ENCODE measurements at regions not wholly inside any gene's neighbourhood (a gene's known extent, or its start where the extent isn't known, plus 50 kb on each side); places are given as distances from the start of the nearest gene placed in this dataset.

GRCh38 chr21:26753822-26754221, 91.4 kb downstream of the ADAMTS1 start:
- H3K27ac ChIP-seq (ENCODE audit: insufficient read depth, low read length, poor library complexity, severe bottlenecking), result no peak overlapping the region
- ATAC-seq (ENCODE audit: low read depth in 2 of 2) (no peak), DNase-seq (no peak)
- Mint-ChIP-seq H3K27ac (no peak overlapping the region), H3K36me3 (no peaks in the 10 kb centered on the region), H3K4me1 (no peaks in the 10 kb centered on the region), H3K4me3 (no peak overlapping the region), H3K27me3 (no peaks in the 10 kb centered on the region), H3K9me3 (peaks cover 0 to 3% (median 0%) of the 10 kb centered on the region in 7 donors)
- no peaks in the 10 kb centered on the region for H3K27me3 ChIP-seq (ENCODE audit: control insufficient read depth, insufficient read depth, low read length)
- H3K4me1 ChIP-seq (ENCODE audit: control insufficient read depth, insufficient read depth, low read length, poor library complexity, severe bottlenecking), result no peaks in the 10 kb centered on the region
- no peaks in the 10 kb centered on the region for H3K9me3 ChIP-seq (ENCODE audit: control insufficient read depth in 2 of 2, low read length in 2 of 2)
- no peak overlapping the region for H3K4me3 ChIP-seq (ENCODE audit: low read depth, low read length)
- no peaks in the 10 kb centered on the region for H3K36me3 ChIP-seq (ENCODE audit: control insufficient read depth, insufficient read depth, low read length)

GRCh38 chr21:26752849-26753248, 92.4 kb downstream of the ADAMTS1 start:
- Histone ChIP-seq H3K27me3 (ENCODE audit: control insufficient read depth, insufficient read depth, low read length) (no peaks in the 10 kb centered on the region), H3K9me3 (ENCODE audit: control insufficient read depth in 2 of 2, low read length in 2 of 2) (no peaks in the 10 kb centered on the region), H3K27ac (ENCODE audit: insufficient read depth, low read length, poor library complexity, severe bottlenecking) (no peak overlapping the region), H3K4me3 (ENCODE audit: low read depth, low read length) (no peak overlapping the region), H3K36me3 (ENCODE audit: control insufficient read depth, insufficient read depth, low read length) (no peaks in the 10 kb centered on the region), H3K4me1 (ENCODE audit: control insufficient read depth, insufficient read depth, low read length, poor library complexity, severe bottlenecking) (no peaks in the 10 kb centered on the region)
- Mint-ChIP-seq H3K36me3 (no peaks in the 10 kb centered on the region), H3K9me3 (peaks cover 0 to 3% (median 0%) of the 10 kb centered on the region in 7 donors), H3K27ac (no peak overlapping the region), H3K4me3 (no peak overlapping the region), H3K4me1 (no peaks in the 10 kb centered on the region), H3K27me3 (no peaks in the 10 kb centered on the region)
- DNase-seq, result no peak
- no peak for ATAC-seq (ENCODE audit: low read depth in 2 of 2)

- ATAC-seq (ENCODE audit: low read depth in 2 of 2), result no peak
These were observed 93.9 kb downstream of the ADAMTS1 start for GRCh38 chr21:26751305-26751704.

GRCh38 chr21:26748066-26748465, 97.1 kb downstream of the ADAMTS1 start:
- no peaks in the 10 kb centered on the region for H3K4me1 Mint-ChIP-seq
- no peaks in the 10 kb centered on the region for H3K27me3 Mint-ChIP-seq
- H3K27ac Mint-ChIP-seq, result no peak overlapping the region
- Histone ChIP-seq H3K27ac (ENCODE audit: insufficient read depth, low read length, poor library complexity, severe bottlenecking) (no peak overlapping the region), H3K4me1 (ENCODE audit: control insufficient read depth, insufficient read depth, low read length, poor library complexity, severe bottlenecking) (no peaks in the 10 kb centered on the region), H3K9me3 (ENCODE audit: control insufficient read depth in 2 of 2, low read length in 2 of 2) (no peaks in the 10 kb centered on the region), H3K27me3 (ENCODE audit: control insufficient read depth, insufficient read depth, low read length) (no peaks in the 10 kb centered on the region), H3K36me3 (ENCODE audit: control insufficient read depth, insufficient read depth, low read length) (no peaks in the 10 kb centered on the region), H3K4me3 (ENCODE audit: low read depth, low read length) (no peak overlapping the region)
- no peak for DNase-seq
- no peak for ATAC-seq (ENCODE audit: low read depth in 2 of 2)
- no peak overlapping the region for H3K4me3 Mint-ChIP-seq
- H3K9me3 Mint-ChIP-seq, result peaks cover 0 to 3% (median 0%) of the 10 kb centered on the region in 7 donors
- no peaks in the 10 kb centered on the region for H3K36me3 Mint-ChIP-seq

More at GRCh38 chr21:26751305-26751704, 93.9 kb downstream of the ADAMTS1 start:
- no peaks in the 10 kb centered on the region for H3K4me1 ChIP-seq (ENCODE audit: control insufficient read depth, insufficient read depth, low read length, poor library complexity, severe bottlenecking)
- Mint-ChIP-seq H3K4me1 (no peaks in the 10 kb centered on the region), H3K36me3 (no peaks in the 10 kb centered on the region), H3K9me3 (peaks cover 0 to 1% (median 0%) of the 10 kb centered on the region in 7 donors), H3K27ac (no peak overlapping the region), H3K27me3 (no peaks in the 10 kb centered on the region), H3K4me3 (no peak overlapping the region)
- DNase-seq, result no peak
- no peak overlapping the region for H3K27ac ChIP-seq (ENCODE audit: insufficient read depth, low read length, poor library complexity, severe bottlenecking)
- no peaks in the 10 kb centered on the region for H3K9me3 ChIP-seq (ENCODE audit: control insufficient read depth in 2 of 2, low read length in 2 of 2)
- no peaks in the 10 kb centered on the region for H3K36me3 ChIP-seq (ENCODE audit: control insufficient read depth, insufficient read depth, low read length)
- H3K27me3 ChIP-seq (ENCODE audit: control insufficient read depth, insufficient read depth, low read length), result no peaks in the 10 kb centered on the region
- no peak overlapping the region for H3K4me3 ChIP-seq (ENCODE audit: low read depth, low read length)

GRCh38 chr21:26747216-26747615, 98.0 kb downstream of the ADAMTS1 start:
- ATAC-seq (ENCODE audit: low read depth in 2 of 2), result no peak
- no peaks in the 10 kb centered on the region for H3K36me3 ChIP-seq (ENCODE audit: control insufficient read depth, insufficient read depth, low read length)
- H3K36me3 Mint-ChIP-seq, result no peaks in the 10 kb centered on the region
- DNase-seq, result no peak
- no peak overlapping the region for H3K27ac Mint-ChIP-seq
- H3K9me3 Mint-ChIP-seq, result peaks cover 0 to 3% (median 0%) of the 10 kb centered on the region in 7 donors
- H3K4me1 Mint-ChIP-seq, result no peaks in the 10 kb centered on the region
- H3K27ac ChIP-seq (ENCODE audit: insufficient read depth, low read length, poor library complexity, severe bottlenecking), result no peak overlapping the region
- no peaks in the 10 kb centered on the region for H3K27me3 ChIP-seq (ENCODE audit: control insufficient read depth, insufficient read depth, low read length)
- H3K27me3 Mint-ChIP-seq, result no peaks in the 10 kb centered on the region
- H3K4me1 ChIP-seq (ENCODE audit: control insufficient read depth, insufficient read depth, low read length, poor library complexity, severe bottlenecking), result no peaks in the 10 kb centered on the region
- H3K4me3 Mint-ChIP-seq, result no peak overlapping the region
- no peak overlapping the region for H3K4me3 ChIP-seq (ENCODE audit: low read depth, low read length)
- no peaks in the 10 kb centered on the region for H3K9me3 ChIP-seq (ENCODE audit: control insufficient read depth in 2 of 2, low read length in 2 of 2)

GRCh38 chr21:26743524-26743923, 101.7 kb downstream of the ADAMTS1 start:
- no peaks in the 10 kb centered on the region for H3K36me3 Mint-ChIP-seq
- DNase-seq, result no peak
- no peak overlapping the region for H3K27ac Mint-ChIP-seq
- Histone ChIP-seq H3K4me3 (ENCODE audit: low read depth, low read length) (no peak overlapping the region), H3K4me1 (ENCODE audit: control insufficient read depth, insufficient read depth, low read length, poor library complexity, severe bottlenecking) (no peaks in the 10 kb centered on the region), H3K27ac (ENCODE audit: insufficient read depth, low read length, poor library complexity, severe bottlenecking) (no peak overlapping the region), H3K36me3 (ENCODE audit: control insufficient read depth, insufficient read depth, low read length) (no peaks in the 10 kb centered on the region), H3K9me3 (ENCODE audit: control insufficient read depth in 2 of 2, low read length in 2 of 2) (no peaks in the 10 kb centered on the region), H3K27me3 (ENCODE audit: control insufficient read depth, insufficient read depth, low read length) (no peaks in the 10 kb centered on the region)
- no peaks in the 10 kb centered on the region for H3K27me3 Mint-ChIP-seq
- H3K9me3 Mint-ChIP-seq, result peaks cover 0 to 2% (median 0%) of the 10 kb centered on the region in 7 donors
- no peaks in the 10 kb centered on the region for H3K4me1 Mint-ChIP-seq
- no peak for ATAC-seq (ENCODE audit: low read depth in 2 of 2)
- no peak overlapping the region for H3K4me3 Mint-ChIP-seq

GRCh38 chr21:26739189-26739588, 106.0 kb downstream of the ADAMTS1 start:
- Histone ChIP-seq H3K4me3 (ENCODE audit: low read depth, low read length) (no peak overlapping the region), H3K36me3 (ENCODE audit: control insufficient read depth, insufficient read depth, low read length) (no peaks in the 10 kb centered on the region), H3K27me3 (ENCODE audit: control insufficient read depth, insufficient read depth, low read length) (no peaks in the 10 kb centered on the region), H3K9me3 (ENCODE audit: control insufficient read depth in 2 of 2, low read length in 2 of 2) (no peaks in the 10 kb centered on the region), H3K27ac (ENCODE audit: insufficient read depth, low read length, poor library complexity, severe bottlenecking) (no peak overlapping the region), H3K4me1 (ENCODE audit: control insufficient read depth, insufficient read depth, low read length, poor library complexity, severe bottlenecking) (no peaks in the 10 kb centered on the region)
- ATAC-seq (ENCODE audit: low read depth in 2 of 2) (no peak), DNase-seq (no peak)
- H3K27ac Mint-ChIP-seq, result no peak overlapping the region
- H3K36me3 Mint-ChIP-seq, result no peaks in the 10 kb centered on the region
- H3K4me3 Mint-ChIP-seq, result no peak overlapping the region
- peaks cover 0 to 6% (median 0%) of the 10 kb centered on the region in 7 donors for H3K9me3 Mint-ChIP-seq
- no peaks in the 10 kb centered on the region for H3K4me1 Mint-ChIP-seq
- no peaks in the 10 kb centered on the region for H3K27me3 Mint-ChIP-seq

- H3K4me1 Mint-ChIP-seq, result no peaks in the 10 kb centered on the region
- Histone ChIP-seq H3K36me3 (ENCODE audit: control insufficient read depth, insufficient read depth, low read length) (no peaks in the 10 kb centered on the region), H3K27me3 (ENCODE audit: control insufficient read depth, insufficient read depth, low read length) (no peaks in the 10 kb centered on the region), H3K4me3 (ENCODE audit: low read depth, low read length) (no peak overlapping the region), H3K9me3 (ENCODE audit: control insufficient read depth in 2 of 2, low read length in 2 of 2) (no peaks in the 10 kb centered on the region), H3K27ac (ENCODE audit: insufficient read depth, low read length, poor library complexity, severe bottlenecking) (no peak overlapping the region), H3K4me1 (ENCODE audit: control insufficient read depth, insufficient read depth, low read length, poor library complexity, severe bottlenecking) (no peaks in the 10 kb centered on the region)
- no peak overlapping the region for H3K4me3 Mint-ChIP-seq
- no peaks in the 10 kb centered on the region for H3K27me3 Mint-ChIP-seq
- H3K27ac Mint-ChIP-seq, result no peak overlapping the region
- H3K36me3 Mint-ChIP-seq, result no peaks in the 10 kb centered on the region
- ATAC-seq (ENCODE audit: low read depth in 2 of 2), result no peak
- no peak for DNase-seq
- peaks cover 0 to 5% (median 0%) of the 10 kb centered on the region in 7 donors for H3K9me3 Mint-ChIP-seq
These were observed 108.8 kb downstream of the ADAMTS1 start for GRCh38 chr21:26736449-26736848.
